Mesenchymal stem cell (in vitro differentiated cells and primary cell): ENCODE measurements at regions not wholly inside any gene's neighbourhood (a gene's known extent, or its start where the extent isn't known, plus 50 kb on each side); places are given as distances from the start of the nearest gene placed in this dataset.

ENCODE experiments used
- DNase-seq: peaks from one replicate; pipeline ENCODE4 v3.0.0-alpha.2; 2013
- H2AFZ ChIP-seq: one replicate; pipeline ENCODE4 v1.6.1; 2013; ENCODE audit warnings: low read depth, mild to moderate bottlenecking, control low read depth, inconsistent platforms, low read length, moderate library complexity
- H2AK5ac ChIP-seq: 2 replicates; pipeline ENCODE4 v1.6.1; 2013; ENCODE audit warnings: low read length, moderate library complexity, mild to moderate bottlenecking, inconsistent platforms; ENCODE audit not compliant: severe bottlenecking
- H2BK120ac ChIP-seq: one replicate; pipeline ENCODE4 v1.6.1; 2013; ENCODE audit warnings: low read depth, mild to moderate bottlenecking, inconsistent platforms, low read length, moderate library complexity
- H2BK12ac ChIP-seq, 2 experiments: one replicate each; pipeline ENCODE4 v1.6.1; 2013; ENCODE audit warnings: inconsistent platforms in 2 of 2, low read length in 2 of 2, mild to moderate bottlenecking in 2 of 2, moderate library complexity in 2 of 2, control low read depth in 1 of 2
- H2BK15ac ChIP-seq: one replicate; pipeline ENCODE4 v1.6.1; 2013; ENCODE audit warnings: mild to moderate bottlenecking, low read depth, inconsistent platforms; ENCODE audit not compliant: poor library complexity, severe bottlenecking
- H2BK5ac ChIP-seq: 2 replicates; pipeline ENCODE4 v1.6.1; 2013; ENCODE audit warnings: low read depth, mild to moderate bottlenecking, low read length, control low read depth, inconsistent platforms; ENCODE audit not compliant: poor library complexity, severe bottlenecking
- H3K14ac ChIP-seq, 2 experiments: one replicate each; pipeline ENCODE4 v1.6.1; 2013; ENCODE audit warnings: inconsistent platforms in 2 of 2, low read length in 2 of 2, control low read depth in 1 of 2, mild to moderate bottlenecking in 1 of 2, moderate library complexity in 1 of 2
- H3K18ac ChIP-seq, 2 experiments: one replicate each; pipeline ENCODE4 v1.6.1; 2013; ENCODE audit warnings: inconsistent platforms in 2 of 2, low read length in 2 of 2, control low read depth in 1 of 2, low read depth in 1 of 2, mild to moderate bottlenecking in 1 of 2
- H3K23ac ChIP-seq, 2 experiments: one replicate each; pipeline ENCODE4 v1.6.1; 2013; ENCODE audit warnings: inconsistent platforms in 2 of 2, low read length in 2 of 2, mild to moderate bottlenecking in 2 of 2, moderate library complexity in 2 of 2, control low read depth in 1 of 2
- H3K27ac ChIP-seq: 2 replicates; pipeline ENCODE4 v1.5.1; 2013; ENCODE audit warnings: mild to moderate bottlenecking, moderate library complexity, low read length, control low read depth, inconsistent platforms; ENCODE audit not compliant: poor library complexity, severe bottlenecking
- H3K27me3 ChIP-seq, 2 experiments: 2 replicates each; pipeline versions ENCODE4 v1.6.1 to v1.7.0; 2013; ENCODE audit warnings: low read length in 2 of 2, mild to moderate bottlenecking in 2 of 2, moderate library complexity in 2 of 2, control low read depth in 1 of 2, inconsistent platforms in 1 of 2; ENCODE audit not compliant: control insufficient read depth in 1 of 2, insufficient read depth in 1 of 2
- H3K36me3 ChIP-seq, 2 experiments: 2 replicates each; pipeline versions ENCODE4 v1.6.1 to v1.7.0; 2013; ENCODE audit warnings: low read length in 2 of 2, control low read depth in 1 of 2, inconsistent platforms in 1 of 2, low read depth in 1 of 2, mild to moderate bottlenecking in 1 of 2; ENCODE audit not compliant: insufficient read depth in 2 of 2, control insufficient read depth in 1 of 2
- H3K4ac ChIP-seq, 2 experiments: one replicate each; pipeline ENCODE4 v1.6.1; 2013; ENCODE audit warnings: inconsistent platforms in 2 of 2, low read length in 2 of 2, mild to moderate bottlenecking in 2 of 2, moderate library complexity in 2 of 2, control low read depth in 1 of 2, low read depth in 1 of 2
- H3K4me1 ChIP-seq: 2 replicates; pipeline ENCODE4 v1.6.1; 2013; ENCODE audit warnings: low read depth, low read length, control low read depth; ENCODE audit not compliant: control insufficient read depth, insufficient read depth
- H3K4me2 ChIP-seq: 2 replicates; pipeline ENCODE4 v1.6.1; 2013; ENCODE audit warnings: low read length, mild to moderate bottlenecking, inconsistent platforms; ENCODE audit not compliant: poor library complexity, severe bottlenecking
- H3K4me3 ChIP-seq, 2 experiments: 2 replicates each; pipeline versions ENCODE4 v1.5.1 to v1.7.0; 2013; ENCODE audit warnings: low read length in 2 of 2, mild to moderate bottlenecking in 2 of 2, control low read depth in 1 of 2, low read depth in 1 of 2; ENCODE audit not compliant: insufficient read depth in 1 of 2
- H3K79me1 ChIP-seq: replicated peaks from 2 replicates; pipeline ENCODE4 v1.6.1; 2013; ENCODE audit warnings: mild to moderate bottlenecking, control low read depth, low read length, inconsistent platforms; ENCODE audit not compliant: poor library complexity, severe bottlenecking
- H3K9ac ChIP-seq: 2 replicates; pipeline ENCODE4 v1.7.0; 2013; ENCODE audit warnings: mild to moderate bottlenecking, low read length, moderate library complexity
- H3K9me3 ChIP-seq: 2 replicates; pipeline ENCODE4 v1.7.0; 2013; ENCODE audit warnings: mild to moderate bottlenecking, low read length; ENCODE audit not compliant: control insufficient read depth
- H4K8ac ChIP-seq: one replicate; pipeline ENCODE4 v1.6.1; 2013; ENCODE audit warnings: inconsistent platforms, mild to moderate bottlenecking, low read length, moderate library complexity
- H4K91ac ChIP-seq: one replicate; pipeline ENCODE4 v1.6.1; 2013; ENCODE audit warnings: mild to moderate bottlenecking, low read length, inconsistent platforms
- WGBS: methylation state at CpG from one replicate; pipeline ENCODE4 v1.1.7; 2013; ENCODE audit warnings: mixed read lengths; 5-methylcytosine and 5-hydroxymethylcytosine counted together

DNA sequence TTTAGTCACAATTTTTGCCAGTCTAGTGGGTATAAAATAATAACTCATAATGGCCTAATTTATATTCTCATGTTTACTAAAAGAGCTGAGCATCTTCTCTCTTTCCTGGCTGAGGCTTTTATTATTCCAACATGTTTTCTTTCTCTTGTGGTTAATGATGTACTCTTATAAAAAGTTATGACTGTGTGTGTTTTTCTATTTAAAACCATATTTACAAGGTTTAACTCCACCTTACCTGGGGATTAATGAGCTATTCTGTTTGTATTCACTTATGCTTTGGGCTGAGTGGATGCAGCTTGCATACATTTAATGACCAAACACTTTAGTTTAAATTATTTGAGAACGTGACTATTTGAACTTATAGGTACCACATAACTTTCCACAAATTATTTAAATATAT, 1365.7 kb upstream of the SLC10A2 start:
- no peak overlapping the region for H3K4me2 ChIP-seq
- DNase-seq: no peak
- H2AFZ ChIP-seq: no peak overlapping the region
- H3K9ac ChIP-seq: no peak overlapping the region
- no peak overlapping the region for H2BK120ac ChIP-seq
- H3K4ac ChIP-seq: no peak overlapping the region
- no peak overlapping the region for H2BK5ac ChIP-seq
- H3K14ac ChIP-seq: no peak overlapping the region
- no CpG with 5 or more reads among the region's 1 CpG for WGBS
- no peak overlapping the region for H2BK12ac ChIP-seq
- no peaks in the 10 kb centered on the region for H3K36me3 ChIP-seq
- H3K9me3 ChIP-seq: no peaks in the 10 kb centered on the region
- no peaks in the 10 kb centered on the region for H3K4me1 ChIP-seq
- H3K27me3 ChIP-seq: no peaks in the 10 kb centered on the region
- no peak overlapping the region for H3K18ac ChIP-seq
- no peak overlapping the region for H4K8ac ChIP-seq
- H2BK15ac ChIP-seq: no peak overlapping the region
- H2AK5ac ChIP-seq: no peak overlapping the region
- H3K79me1 ChIP-seq: no peaks in the 10 kb centered on the region
- H3K23ac ChIP-seq: no peak overlapping the region
- no peak overlapping the region for H3K4me3 ChIP-seq
- no peak overlapping the region for H4K91ac ChIP-seq
- no peak overlapping the region for H3K27ac ChIP-seq

DNA sequence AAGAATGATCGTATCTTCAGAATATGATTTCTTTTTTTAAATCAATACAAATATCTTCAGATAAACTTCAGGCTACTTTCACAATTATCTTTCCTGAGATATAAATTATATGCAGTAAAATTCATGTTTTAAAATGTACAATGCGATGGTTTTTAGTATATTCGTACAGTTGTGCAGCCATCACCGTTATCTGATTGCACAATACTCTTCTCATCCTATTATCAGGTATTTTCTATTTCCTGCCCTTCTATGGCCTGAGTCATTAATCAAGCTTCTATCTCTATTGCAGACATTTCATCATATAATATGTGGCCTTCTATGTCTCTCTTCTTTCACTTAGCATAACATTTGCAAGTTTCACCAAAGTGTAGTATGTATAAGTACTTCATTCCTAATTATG, 1360.2 kb upstream of the SLC10A2 start:
- Histone ChIP-seq H4K8ac (no peak overlapping the region), H2AFZ (no peak overlapping the region)

DNA sequence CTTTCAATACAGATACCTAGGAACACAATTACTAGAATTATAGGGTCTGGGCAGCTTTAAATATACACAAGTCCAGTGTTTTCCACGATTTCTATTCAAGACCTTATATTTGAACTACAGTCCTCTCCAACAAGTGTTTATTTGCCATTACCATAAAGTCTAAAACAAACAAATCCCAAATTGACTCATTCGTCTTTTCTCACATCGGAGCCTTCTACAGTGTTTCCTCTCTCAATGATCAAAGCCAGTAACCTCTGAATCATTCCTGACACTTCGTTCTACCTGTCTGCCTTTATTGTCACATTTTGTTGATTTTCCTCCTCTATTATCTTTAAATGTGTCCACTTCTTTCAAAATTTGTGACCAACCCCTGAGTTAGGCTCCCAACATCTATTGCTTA, 1356.5 kb upstream of the SLC10A2 start:
- WGBS: 78% methylated on average over 4 of the region's 4 CpGs

More for the DNA sequence above, 1360.2 kb upstream of the SLC10A2 start:
- Histone ChIP-seq H3K4ac (no peak overlapping the region), H2BK120ac (no peak overlapping the region), H3K18ac (no peak overlapping the region), H3K9ac (no peak overlapping the region), H4K91ac (no peak overlapping the region), H3K36me3 (no peaks in the 10 kb centered on the region), H2BK15ac (no peak overlapping the region), H2AK5ac (no peak overlapping the region), H3K23ac (no peak overlapping the region), H3K14ac (no peak overlapping the region), H2BK5ac (no peak overlapping the region), H3K27ac (no peak overlapping the region), H3K9me3 (no peaks in the 10 kb centered on the region), H3K4me2 (no peak overlapping the region), H3K79me1 (no peaks in the 10 kb centered on the region), H3K4me1 (no peaks in the 10 kb centered on the region), H3K27me3 (no peaks in the 10 kb centered on the region), H2BK12ac (no peak overlapping the region), H3K4me3 (no peak overlapping the region)
- DNase-seq: no peak
- WGBS: 94% methylated on average over 3 of the region's 4 CpGs

DNA sequence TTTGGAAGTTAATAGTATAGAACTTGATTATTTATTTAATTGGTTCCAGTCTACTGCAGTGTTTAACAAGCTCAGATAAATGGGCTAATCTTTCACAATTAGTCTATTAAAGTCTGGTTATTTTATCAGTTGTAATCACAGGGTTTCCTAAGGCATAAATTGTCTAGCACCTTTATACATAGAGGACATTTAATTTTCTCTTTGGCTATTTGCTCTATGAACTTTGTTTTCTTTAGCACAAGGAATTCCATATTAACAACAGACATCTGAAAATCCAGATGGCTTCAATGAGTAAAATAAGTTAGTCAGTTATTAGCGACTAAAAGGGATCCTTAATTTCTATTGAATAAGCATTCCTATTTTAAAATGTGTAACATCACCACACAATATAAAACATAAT, 1350.8 kb upstream of the SLC10A2 start:
- no peak overlapping the region for H2AK5ac ChIP-seq
- no peak overlapping the region for H2BK5ac ChIP-seq
- no peak overlapping the region for H2BK12ac ChIP-seq
- no peak for DNase-seq
- H3K27me3 ChIP-seq: no peaks in the 10 kb centered on the region
- no peaks in the 10 kb centered on the region for H3K79me1 ChIP-seq
- no peak overlapping the region for H3K14ac ChIP-seq
- no peak overlapping the region for H2BK15ac ChIP-seq
- H3K4ac ChIP-seq: no peak overlapping the region
- no peaks in the 10 kb centered on the region for H3K36me3 ChIP-seq
- no peak overlapping the region for H3K23ac ChIP-seq
- no peak overlapping the region for H3K18ac ChIP-seq
- no peaks in the 10 kb centered on the region for H3K9me3 ChIP-seq
- WGBS: no CpG with 5 or more reads among the region's 1 CpG
- H2BK120ac ChIP-seq: no peak overlapping the region
- no peak overlapping the region for H4K8ac ChIP-seq
- H3K27ac ChIP-seq: no peak overlapping the region
- no peak overlapping the region for H3K4me3 ChIP-seq
- no peak overlapping the region for H4K91ac ChIP-seq
- no peaks in the 10 kb centered on the region for H3K4me1 ChIP-seq
- no peak overlapping the region for H3K4me2 ChIP-seq
- H2AFZ ChIP-seq: no peak overlapping the region
- no peak overlapping the region for H3K9ac ChIP-seq

More for the DNA sequence above, 1356.5 kb upstream of the SLC10A2 start:
- H4K91ac ChIP-seq: no peak overlapping the region
- DNase-seq: no peak
- H2AK5ac ChIP-seq: no peak overlapping the region
- no peak overlapping the region for H2AFZ ChIP-seq
- no peak overlapping the region for H2BK12ac ChIP-seq
- H2BK15ac ChIP-seq: no peak overlapping the region
- H4K8ac ChIP-seq: no peak overlapping the region
- no peaks in the 10 kb centered on the region for H3K36me3 ChIP-seq
- H3K9me3 ChIP-seq: no peaks in the 10 kb centered on the region
- no peak overlapping the region for H3K23ac ChIP-seq
- no peak overlapping the region for H2BK5ac ChIP-seq
- no peaks in the 10 kb centered on the region for H3K27me3 ChIP-seq
- no peak overlapping the region for H3K18ac ChIP-seq
- no peak overlapping the region for H2BK120ac ChIP-seq
- no peak overlapping the region for H3K4me3 ChIP-seq
- H3K9ac ChIP-seq: no peak overlapping the region
- no peak overlapping the region for H3K4ac ChIP-seq
- no peak overlapping the region for H3K27ac ChIP-seq
- H3K4me2 ChIP-seq: no peak overlapping the region
- no peaks in the 10 kb centered on the region for H3K79me1 ChIP-seq
- no peaks in the 10 kb centered on the region for H3K4me1 ChIP-seq
- no peak overlapping the region for H3K14ac ChIP-seq
